Hematopoietic multipotent progenitor cell treated with erythropoietin and hydrocortisone succinate and interleukin-3 and kit ligand, for 17 days (in vitro differentiated cells): ENCODE measurements at regions not wholly inside any gene's neighbourhood (a gene's known extent, or its start where the extent isn't known, plus 50 kb on each side); places are given as distances from the start of the nearest gene placed in this dataset.

Source experiments
- DNase-seq: peaks from one replicate; pipeline ENCODE4 v3.0.0-alpha.2; 2015; ENCODE audit warnings: low spot score

DNA sequence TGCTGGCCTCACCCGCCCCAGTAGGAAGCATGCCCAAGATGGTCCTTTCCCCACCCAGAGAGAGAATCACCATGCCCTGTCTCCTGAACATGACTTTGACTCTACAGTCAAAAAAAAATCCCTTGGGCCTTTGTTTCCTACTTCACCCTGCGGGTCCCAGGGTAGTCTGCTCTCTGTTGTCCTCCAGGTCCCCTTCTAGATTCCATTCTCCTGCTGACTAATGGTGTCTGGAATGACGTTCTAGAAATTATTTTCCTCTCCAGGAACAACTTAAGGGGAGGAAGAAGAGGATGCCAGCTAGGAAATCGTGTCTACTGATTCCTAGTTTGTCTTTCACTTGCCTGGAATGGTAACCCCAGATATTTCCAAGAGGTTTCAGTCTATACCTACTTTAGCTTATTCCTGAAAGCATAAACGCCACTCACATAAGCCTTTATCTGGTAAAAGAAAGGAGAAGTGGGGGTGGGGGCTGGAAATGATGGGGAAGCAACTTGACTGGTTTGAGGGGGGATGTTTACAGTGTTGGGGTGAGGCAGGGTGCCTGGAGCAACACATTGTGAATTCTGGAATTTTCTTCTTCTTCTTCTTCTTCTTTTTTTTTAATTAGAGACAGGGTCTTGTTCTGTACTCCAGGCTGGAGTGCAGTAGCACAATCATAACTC, 93.9 kb downstream of the SNX18 start:
- DNase-seq = no peak

DNA sequence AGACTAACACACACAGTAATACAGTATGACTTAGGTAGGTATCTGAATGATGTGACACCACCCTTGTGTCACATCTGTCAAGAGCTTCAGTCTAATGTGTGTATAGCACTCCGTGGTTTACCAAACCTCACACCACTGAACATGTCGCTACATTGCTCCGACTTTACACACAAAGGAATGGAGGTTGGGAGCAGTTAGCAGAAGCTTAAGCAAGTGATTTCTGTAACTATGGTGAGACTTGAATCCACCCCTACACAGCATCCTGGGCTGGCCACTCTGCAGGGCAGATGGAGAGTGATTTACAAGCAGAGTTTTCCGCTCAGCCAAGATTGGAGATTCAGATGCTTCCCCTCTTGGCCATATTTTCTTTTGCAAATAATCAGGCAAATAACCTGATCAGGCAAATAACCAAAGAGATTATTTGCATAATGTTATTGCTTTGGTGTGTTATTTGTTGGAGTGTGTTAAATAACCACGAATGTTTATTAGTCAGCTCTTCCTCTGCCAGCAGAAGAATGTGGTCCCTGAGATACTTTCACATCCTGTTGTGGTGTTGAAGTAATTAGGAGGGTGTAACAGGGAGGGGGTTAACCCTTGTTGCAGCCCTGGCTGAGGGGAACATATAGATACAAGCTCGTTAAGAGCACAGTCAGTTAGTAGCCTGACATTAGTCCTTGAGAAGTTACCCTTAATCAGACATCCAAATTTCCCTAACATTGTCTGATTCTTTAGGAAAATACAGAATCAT, 92.8 kb downstream of the SNX18 start:
- no peak for DNase-seq

DNA sequence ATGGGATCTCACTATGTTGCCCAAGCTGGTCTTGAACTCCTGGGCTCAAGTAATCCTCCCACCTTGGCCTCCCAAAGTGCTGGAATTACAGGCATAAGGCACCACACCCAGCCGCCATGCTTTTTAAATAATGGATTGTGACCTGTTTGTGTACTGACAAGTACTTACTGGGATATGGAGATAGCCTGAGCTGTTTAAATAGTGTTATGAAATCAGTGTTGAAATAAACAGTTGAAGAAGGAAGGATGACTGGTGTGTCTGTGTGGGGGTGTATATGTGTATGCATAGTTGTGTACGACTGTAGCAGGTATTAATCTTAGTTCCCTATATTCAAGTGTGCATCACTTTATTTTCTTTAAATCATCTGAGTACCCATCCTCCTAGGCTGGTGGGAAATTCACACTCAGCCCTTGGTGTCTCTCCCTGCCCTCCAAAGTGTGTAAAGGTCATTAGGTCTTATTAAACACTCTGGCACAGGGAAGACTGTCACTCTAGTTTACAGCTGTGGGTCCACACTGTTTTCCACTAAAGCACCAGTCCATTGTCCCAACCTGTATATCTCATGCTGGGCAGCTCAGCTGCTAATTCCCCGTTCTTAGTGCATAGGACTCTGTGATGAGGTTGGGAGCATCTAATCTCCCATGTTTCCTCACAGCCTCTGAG, 91.0 kb downstream of the SNX18 start:
- DNase-seq = no peak

DNA sequence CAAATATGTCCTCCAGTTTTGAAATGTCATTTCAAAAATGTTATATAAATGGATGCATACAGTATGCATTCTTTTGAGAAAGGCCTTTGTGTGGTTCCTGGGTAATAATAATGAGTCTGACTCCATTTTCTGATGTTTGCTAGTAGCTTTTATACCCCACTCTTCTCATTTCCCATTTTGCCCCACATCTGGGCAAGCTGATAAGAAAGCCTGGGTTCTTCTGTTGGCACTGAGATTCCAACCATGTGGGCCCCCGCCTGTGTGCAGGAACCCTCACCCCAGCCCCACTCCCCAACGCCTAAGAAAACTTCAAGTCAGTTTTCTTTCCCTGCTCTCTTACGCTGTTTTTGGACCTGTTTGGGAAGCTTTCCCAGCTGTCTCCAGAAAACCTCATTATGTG, 89.4 kb downstream of the SNX18 start:
- no peak for DNase-seq

DNA sequence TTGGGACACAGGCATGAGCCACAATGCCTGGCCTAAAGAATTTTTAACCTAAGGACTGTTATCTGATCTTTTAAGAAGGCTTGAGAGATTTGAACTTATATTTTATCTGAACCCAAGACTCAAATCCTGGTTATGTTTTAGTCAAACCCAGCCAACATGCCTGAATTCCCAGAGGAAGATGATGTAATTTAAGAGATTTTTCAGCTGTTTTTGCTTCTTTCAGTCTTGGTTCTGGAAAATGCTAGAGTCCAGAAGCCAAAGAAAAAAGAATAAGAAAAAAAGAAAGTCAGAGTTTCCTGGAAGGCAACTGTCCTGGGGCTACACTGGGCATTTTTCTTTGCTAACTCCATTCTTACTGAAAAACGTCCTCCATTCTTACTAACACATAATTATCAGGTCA, 85.8 kb downstream of the SNX18 start:
- no peak for DNase-seq

DNA sequence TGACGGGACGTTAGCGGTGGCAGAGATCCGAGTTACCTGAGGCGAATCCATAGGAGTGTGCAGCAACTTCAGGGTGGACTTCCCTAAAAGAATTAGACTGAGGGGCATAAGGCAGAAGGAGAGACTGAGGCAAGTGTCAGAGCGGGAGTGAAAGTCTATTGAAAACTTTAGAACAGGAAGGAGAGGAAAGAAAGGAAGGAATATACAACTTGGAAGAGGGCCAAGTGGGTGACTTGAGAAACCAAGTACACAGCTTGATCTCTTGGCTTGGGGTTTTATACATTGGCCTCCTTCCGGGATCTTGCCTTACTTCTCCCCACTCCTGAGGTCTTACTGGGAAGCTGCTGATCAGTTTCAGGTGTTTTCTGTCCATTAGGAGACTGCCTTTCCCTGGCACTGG, 84.9 kb downstream of the SNX18 start:
- no peak for DNase-seq

DNA sequence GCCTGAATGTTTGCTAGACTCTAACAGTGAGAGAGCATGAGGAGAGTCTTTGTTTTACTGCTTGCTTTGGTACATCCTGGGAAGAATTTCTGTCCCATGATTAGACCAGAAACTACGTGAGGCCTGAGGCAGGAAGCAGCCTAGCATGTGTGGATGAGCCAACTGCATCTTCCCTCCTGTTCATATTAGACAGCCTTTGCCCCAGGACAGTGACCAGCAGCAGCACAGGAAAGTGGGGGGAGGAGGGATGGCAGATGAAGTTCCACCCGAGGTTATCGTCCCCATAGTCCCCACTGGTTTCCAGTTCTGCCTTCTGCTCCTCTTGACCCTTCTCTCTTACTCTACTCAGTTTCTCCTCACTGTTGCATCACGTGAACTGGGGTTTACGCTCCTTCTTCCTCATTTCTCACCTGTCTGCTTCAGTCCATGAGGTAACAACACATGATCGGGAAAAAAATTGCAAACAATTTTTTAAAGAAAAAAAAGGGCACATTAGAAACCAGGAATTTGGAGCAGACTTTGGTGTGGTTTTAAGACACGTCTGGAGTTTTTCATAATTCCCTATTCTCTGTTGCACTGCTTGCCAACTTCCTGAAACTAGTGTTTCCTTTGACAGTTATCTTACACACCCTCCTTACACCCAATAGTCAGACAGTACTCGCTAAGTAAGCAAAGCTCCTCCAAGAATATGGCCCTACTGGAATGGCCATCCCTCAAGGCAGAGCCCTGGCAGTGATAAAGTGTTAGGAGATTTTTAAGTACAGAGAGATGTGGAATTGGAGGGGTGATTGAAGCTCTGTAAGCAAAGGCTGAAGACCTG, 84.1 kb downstream of the SNX18 start:
- no peak for DNase-seq
